ENCODE measurements at regions not wholly inside any gene's neighbourhood (a gene's known extent, or its start where the extent isn't known, plus 50 kb on each side); places are given as distances from the start of the nearest gene placed in this dataset.

GRCh38 chr1:18020021-18020817 lies 87.4 kb upstream of the IGSF21 start:
- no peak for DNase-seq

GRCh38 chr1:18021242-18021641 lies 86.4 kb upstream of the IGSF21 start:
- DNase-seq: no peak

GRCh38 chr1:18032172-18032859 lies 75.3 kb upstream of the IGSF21 start:
- no peak for DNase-seq

GRCh38 chr1:18035145-18035544 lies 72.5 kb upstream of the IGSF21 start:
- no peak for DNase-seq

GRCh38 chr1:18037651-18038050 lies 69.9 kb upstream of the IGSF21 start:
- no peak for DNase-seq

- DNase-seq: no peak
Measured at GRCh38 chr1:18038051-18038450, 69.5 kb upstream of the IGSF21 start.

- no peak for DNase-seq
Measured at GRCh38 chr1:18039102-18039501, 68.5 kb upstream of the IGSF21 start.

GRCh38 chr1:18041102-18041501 lies 66.5 kb upstream of the IGSF21 start:
- no peak for DNase-seq

- DNase-seq: no peak
Measured at GRCh38 chr1:18041685-18042355, 65.8 kb upstream of the IGSF21 start.

- no peak for DNase-seq
Measured at GRCh38 chr1:18043871-18044270, 63.7 kb upstream of the IGSF21 start.

- DNase-seq: no peak
Measured at GRCh38 chr1:18045203-18045602, 62.4 kb upstream of the IGSF21 start.

- DNase-seq: no peak
Measured at GRCh38 chr1:18045621-18046020, 62.0 kb upstream of the IGSF21 start.

GRCh38 chr1:18047122-18047521 lies 60.5 kb upstream of the IGSF21 start:
- DNase-seq: no peak

- no peak for DNase-seq
Measured at GRCh38 chr1:18049228-18049627, 58.4 kb upstream of the IGSF21 start.

GRCh38 chr1:18052671-18053070 lies 54.9 kb upstream of the IGSF21 start:
- no peak for DNase-seq

- DNase-seq: no peak
Measured at GRCh38 chr1:18055156-18055555, 52.4 kb upstream of the IGSF21 start.

- DNase-seq: no peak
Measured at GRCh38 chr1:18056545-18056944, 51.1 kb upstream of the IGSF21 start.

- DNase-seq: no peak
Measured at GRCh38 chr1:18057623-18058022, 50.0 kb upstream of the IGSF21 start.

Measured in DMS 273 treated with DMSO at 0.1 percent for 48 hours (cell line).